H9 (cell line): ENCODE measurements at regions not wholly inside any gene's neighbourhood (a gene's known extent, or its start where the extent isn't known, plus 50 kb on each side); places are given as distances from the start of the nearest gene placed in this dataset.

Experiments used
- DNase-seq: peaks from one replicate; pipeline ENCODE4 v3.0.0-alpha.2; 2017
- H2AFZ ChIP-seq: one replicate; pipeline ENCODE4 v1.6.1; 2013; ENCODE audit warnings: mild to moderate bottlenecking, low read length, control low read depth, moderate library complexity
- H2AK5ac ChIP-seq: 2 replicates; pipeline ENCODE4 v1.6.1; 2013; ENCODE audit warnings: low read length, control low read depth, mixed read lengths; ENCODE audit not compliant: insufficient read length
- H2BK120ac ChIP-seq: one replicate; pipeline ENCODE4 v1.6.1; 2013; ENCODE audit warnings: low read depth, mild to moderate bottlenecking, low read length, control low read depth, inconsistent platforms; ENCODE audit not compliant: poor library complexity, severe bottlenecking
- H2BK12ac ChIP-seq: 2 replicates; pipeline ENCODE4 v1.6.1; 2013; ENCODE audit warnings: low read length, control low read depth, mixed read lengths, low read depth; ENCODE audit not compliant: insufficient read length
- H2BK15ac ChIP-seq: 2 replicates; pipeline ENCODE4 v1.6.1; 2013; ENCODE audit warnings: low read depth, low read length, control low read depth
- H2BK20ac ChIP-seq: one replicate; pipeline ENCODE4 v1.6.1; 2013; ENCODE audit warnings: low read depth, mild to moderate bottlenecking, low read length, control low read depth, inconsistent platforms; ENCODE audit not compliant: poor library complexity, severe bottlenecking
- H2BK5ac ChIP-seq: 2 replicates; pipeline ENCODE4 v1.6.1; 2013; ENCODE audit warnings: low read length, control low read depth, mixed read lengths; ENCODE audit not compliant: insufficient read length
- H3K14ac ChIP-seq: 2 replicates; pipeline ENCODE4 v1.6.1; 2013; ENCODE audit warnings: low read length, control low read depth; ENCODE audit not compliant: insufficient read depth
- H3K18ac ChIP-seq: 2 replicates; pipeline ENCODE4 v1.6.1; 2013; ENCODE audit warnings: low read depth, mild to moderate bottlenecking, mixed read lengths, low read length, control low read depth; ENCODE audit not compliant: insufficient read length
- H3K23ac ChIP-seq: 2 replicates; pipeline ENCODE4 v1.6.1; 2013; ENCODE audit warnings: low read length, control low read depth, mixed read lengths, low read depth; ENCODE audit not compliant: insufficient read length
- H3K23me2 ChIP-seq: 2 replicates; pipeline ENCODE4 v1.6.1; 2013; ENCODE audit warnings: low read depth, mild to moderate bottlenecking, mixed read lengths, low read length, control low read depth; ENCODE audit not compliant: insufficient read length, poor library complexity, severe bottlenecking
- H3K27ac ChIP-seq: 2 replicates; pipeline ENCODE4 v1.5.1; 2013; ENCODE audit warnings: low read length, control low read depth, mixed read lengths, low read depth; ENCODE audit not compliant: insufficient read length
- H3K27me3 ChIP-seq: 2 replicates; pipeline ENCODE4 v1.6.1; 2013; ENCODE audit warnings: low read length, control low read depth, inconsistent platforms; ENCODE audit not compliant: insufficient read depth
- H3K4ac ChIP-seq: 2 replicates; pipeline ENCODE4 v1.6.1; 2013; ENCODE audit warnings: low read depth, mild to moderate bottlenecking, control low read depth, inconsistent platforms, low read length, moderate library complexity
- H3K4me1 ChIP-seq: 2 replicates; pipeline ENCODE4 v1.6.1; 2013; ENCODE audit warnings: low read length, control low read depth, inconsistent platforms; ENCODE audit not compliant: insufficient read depth
- H3K4me2 ChIP-seq: 2 replicates; pipeline ENCODE4 v1.6.1; 2013; ENCODE audit warnings: low read length, control low read depth, mixed read lengths; ENCODE audit not compliant: insufficient read length, insufficient read depth
- H3K56ac ChIP-seq: 2 replicates; pipeline ENCODE4 v1.6.1; 2013; ENCODE audit warnings: low read depth, mild to moderate bottlenecking, mixed read lengths, low read length, control low read depth; ENCODE audit not compliant: insufficient read length
- H3K79me1 ChIP-seq: 2 replicates; pipeline ENCODE4 v1.6.1; 2013; ENCODE audit warnings: low read depth, mild to moderate bottlenecking, moderate library complexity, low read length, control low read depth, inconsistent platforms; ENCODE audit not compliant: insufficient read depth, poor library complexity, severe bottlenecking
- H3K79me2 ChIP-seq: 2 replicates; pipeline ENCODE4 v1.6.1; 2013; ENCODE audit warnings: low read length, control low read depth, inconsistent platforms; ENCODE audit not compliant: insufficient read depth
- H3K9ac ChIP-seq: 2 replicates; pipeline ENCODE4 v1.6.1; 2013; ENCODE audit warnings: low read length, control low read depth, mixed read lengths; ENCODE audit not compliant: insufficient read length; ENCODE audit errors: extremely low read depth
- H3K9me3 ChIP-seq: one replicate; pipeline ENCODE4 v1.6.1; 2013; ENCODE audit warnings: low read depth, low read length, inconsistent platforms; ENCODE audit not compliant: control insufficient read depth
- H3T11ph ChIP-seq: one replicate; pipeline ENCODE4 v1.6.1; 2013; ENCODE audit warnings: mild to moderate bottlenecking, low read length, control low read depth, inconsistent platforms
- H4K20me1 ChIP-seq: one replicate; pipeline ENCODE4 v1.6.1; 2013; ENCODE audit not compliant: control insufficient read depth, insufficient read length, insufficient read depth
- H4K5ac ChIP-seq: 2 replicates; pipeline ENCODE4 v1.6.1; 2013; ENCODE audit warnings: low read depth, mild to moderate bottlenecking, mixed read lengths, low read length, control low read depth; ENCODE audit not compliant: insufficient read length
- H4K8ac ChIP-seq: replicated peaks from 2 replicates; pipeline ENCODE4 v1.6.1; 2013; ENCODE audit warnings: low read length, control low read depth, mixed read lengths, low read depth; ENCODE audit not compliant: insufficient read length
- H4K91ac ChIP-seq: 2 replicates; pipeline ENCODE4 v1.6.1; 2013; ENCODE audit warnings: low read depth, mild to moderate bottlenecking, moderate library complexity, mixed read lengths, low read length, control low read depth; ENCODE audit not compliant: insufficient read length
- H3K27ac Mint-ChIP-seq, 3 experiments: 2 replicates in 2 of 3; 3 replicates in 1 of 3; pipeline ENCODE4 v1.8.0; 2020 to 2021; ENCODE audit warnings: mixed read lengths in 3 of 3, mild to moderate bottlenecking in 1 of 3, moderate library complexity in 1 of 3
- H3K27me3 Mint-ChIP-seq: 2 replicates; pipeline ENCODE4 v1.8.0; 2021; ENCODE audit warnings: low read depth, mild to moderate bottlenecking, moderate library complexity, mixed read lengths
- H3K36me3 Mint-ChIP-seq, 3 experiments: 2 replicates in 2 of 3; 3 replicates in 1 of 3; pipeline ENCODE4 v1.8.0; 2020 to 2021; ENCODE audit warnings: low read depth in 3 of 3, mixed read lengths in 3 of 3; ENCODE audit not compliant: insufficient read depth in 1 of 3
- H3K4me1 Mint-ChIP-seq, 2 experiments: 2 replicates each; pipeline ENCODE4 v1.8.0; 2020; ENCODE audit warnings: mixed read lengths in 2 of 2
- H3K4me3 Mint-ChIP-seq, 2 experiments: 2 replicates in 1 of 2; 3 replicates in 1 of 2; pipeline ENCODE4 v1.8.0; 2020 to 2021; ENCODE audit warnings: mild to moderate bottlenecking in 2 of 2, mixed read lengths in 2 of 2, moderate library complexity in 1 of 2
- H3K9me3 Mint-ChIP-seq, 2 experiments: 2 replicates in 1 of 2; 3 replicates in 1 of 2; pipeline ENCODE4 v1.8.0; 2020; ENCODE audit warnings: mild to moderate bottlenecking in 2 of 2, mixed read lengths in 2 of 2, moderate library complexity in 1 of 2
- CTCF ChIP-seq: fragments of 200-600 bp; sonication (generic); conservative IDR thresholded peaks from 3 replicates; pipeline ENCODE4 v1.8.0; 2021; ENCODE audit warnings: antibody characterized with exemption, mild to moderate bottlenecking
- WGBS: extraction: QIAGEN DNeasy Blood & Tissue Kit; methylation state at CpG from one replicate; pipeline ENCODE4 v1.1.7; 2013; ENCODE audit warnings: missing lambda C conversion rate, low lambda C conversion rate, mixed read lengths; ENCODE audit not compliant: insufficient read length; ENCODE audit errors: extremely low coverage; 5-methylcytosine and 5-hydroxymethylcytosine counted together

- H4K91ac ChIP-seq, result no peak overlapping the region
- H2BK20ac ChIP-seq, result no peak overlapping the region
- Mint-ChIP-seq H3K27ac (no peak overlapping the region), H3K27me3 (peaks cover 22% of the 10 kb centered on the region), H3K4me3 (no peak overlapping the region), H3K4me1 (no peaks in the 10 kb centered on the region; a peak in 1 of 4 replicates), H3K9me3 (peaks cover 2 to 3% of the 10 kb centered on the region in 2 experiments; a peak in 2 of 5 replicates), H3K36me3 (no peaks in the 10 kb centered on the region)
- H3K14ac ChIP-seq, result no peak overlapping the region
- H3K56ac ChIP-seq, result no peak overlapping the region
- no peaks in the 10 kb centered on the region for H3K79me1 ChIP-seq
- H4K20me1 ChIP-seq, result no peaks in the 10 kb centered on the region
- H3K4ac ChIP-seq, result no peak overlapping the region
- no peak overlapping the region for H4K8ac ChIP-seq
- H2BK15ac ChIP-seq, result no peak overlapping the region
- no CpG with 5 or more reads among the region's 27 CpGs for WGBS
- H2BK5ac ChIP-seq, result no peak overlapping the region
- no peak overlapping the region for H3K23ac ChIP-seq
- no peaks in the 10 kb centered on the region for H3K27me3 ChIP-seq
- H3K9me3 ChIP-seq, result no peaks in the 10 kb centered on the region
- no peak overlapping the region for H3K9ac ChIP-seq
- no peak overlapping the region for H2AK5ac ChIP-seq
- no peak overlapping the region for H3K27ac ChIP-seq
- no peak for DNase-seq
- no peak for TF ChIP-seq CTCF
- no peak overlapping the region for H3K4me2 ChIP-seq
- no peaks in the 10 kb centered on the region for H3K4me1 ChIP-seq
- no peaks in the 10 kb centered on the region for H3K79me2 ChIP-seq
- no peak overlapping the region for H2AFZ ChIP-seq
- H3T11ph ChIP-seq, result no peak overlapping the region
- no peaks in the 10 kb centered on the region for H3K23me2 ChIP-seq
- no peak overlapping the region for H3K18ac ChIP-seq
- H2BK120ac ChIP-seq, result no peak overlapping the region
- H4K5ac ChIP-seq, result no peak overlapping the region
- no peak overlapping the region for H2BK12ac ChIP-seq
Observed at GRCh38 chr1:29767088-29767685, 530.9 kb downstream of the PTPRU start.
